ENCODE measurements at regions not wholly inside any gene's neighbourhood (a gene's known extent, or its start where the extent isn't known, plus 50 kb on each side); places are given as distances from the start of the nearest gene placed in this dataset.

DNA sequence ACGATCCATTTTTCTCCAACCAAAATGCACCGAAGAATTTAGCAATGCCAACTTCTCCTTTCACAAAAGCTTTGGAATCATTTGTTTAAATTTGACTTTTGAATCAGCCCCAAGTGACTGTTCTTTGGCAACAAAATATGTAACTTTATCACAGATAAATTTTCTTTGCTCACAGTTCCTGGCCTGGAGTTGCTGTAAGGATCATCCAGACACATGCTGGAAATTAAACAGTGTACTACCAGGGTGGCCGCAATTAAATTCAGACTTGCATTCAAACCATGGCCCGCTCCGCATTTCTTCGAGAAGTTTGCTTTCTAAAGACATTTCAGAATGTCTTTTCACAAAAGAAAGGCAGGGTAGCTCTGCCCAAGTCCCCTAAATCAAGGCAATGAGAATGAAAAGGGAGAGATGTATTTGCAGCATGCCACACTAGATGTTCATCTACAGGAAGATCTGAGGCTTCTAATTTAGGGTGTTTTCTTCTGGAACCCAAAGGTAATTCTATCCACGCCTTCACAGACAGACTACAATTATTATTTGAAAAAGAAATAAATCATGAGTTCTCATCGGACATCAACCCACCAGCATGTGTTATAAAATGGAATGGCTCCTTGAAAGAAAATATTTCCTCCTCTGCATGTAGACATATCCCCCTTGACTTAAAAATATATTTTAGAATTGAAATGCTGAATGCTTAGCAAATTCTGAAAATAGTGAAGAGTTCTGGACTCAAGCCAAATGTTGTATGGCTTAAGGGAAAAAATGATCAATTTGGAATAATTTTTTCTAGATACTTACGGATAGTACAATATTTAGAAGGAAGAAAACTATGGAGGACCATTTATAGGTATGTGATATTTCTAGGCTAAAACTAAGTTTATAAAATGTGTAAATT, 189.7 kb upstream of the BLID start (continued):
- TF ChIP-seq UBTF (IDR thresholded peaks at IDR 0.05; ENCODE audit: borderline replicate concordance in 1 of 2, low read depth in 2 of 2, low read length in 2 of 2) (no peak), PHF8 (IDR thresholded peaks at IDR 0.05; ENCODE audit: borderline replicate concordance, low read length) (no peak), CHD1 (IDR thresholded peaks at IDR 0.05; ENCODE audit: low read length) (no peak)
- TF ChIP-seq, protein P1, sequence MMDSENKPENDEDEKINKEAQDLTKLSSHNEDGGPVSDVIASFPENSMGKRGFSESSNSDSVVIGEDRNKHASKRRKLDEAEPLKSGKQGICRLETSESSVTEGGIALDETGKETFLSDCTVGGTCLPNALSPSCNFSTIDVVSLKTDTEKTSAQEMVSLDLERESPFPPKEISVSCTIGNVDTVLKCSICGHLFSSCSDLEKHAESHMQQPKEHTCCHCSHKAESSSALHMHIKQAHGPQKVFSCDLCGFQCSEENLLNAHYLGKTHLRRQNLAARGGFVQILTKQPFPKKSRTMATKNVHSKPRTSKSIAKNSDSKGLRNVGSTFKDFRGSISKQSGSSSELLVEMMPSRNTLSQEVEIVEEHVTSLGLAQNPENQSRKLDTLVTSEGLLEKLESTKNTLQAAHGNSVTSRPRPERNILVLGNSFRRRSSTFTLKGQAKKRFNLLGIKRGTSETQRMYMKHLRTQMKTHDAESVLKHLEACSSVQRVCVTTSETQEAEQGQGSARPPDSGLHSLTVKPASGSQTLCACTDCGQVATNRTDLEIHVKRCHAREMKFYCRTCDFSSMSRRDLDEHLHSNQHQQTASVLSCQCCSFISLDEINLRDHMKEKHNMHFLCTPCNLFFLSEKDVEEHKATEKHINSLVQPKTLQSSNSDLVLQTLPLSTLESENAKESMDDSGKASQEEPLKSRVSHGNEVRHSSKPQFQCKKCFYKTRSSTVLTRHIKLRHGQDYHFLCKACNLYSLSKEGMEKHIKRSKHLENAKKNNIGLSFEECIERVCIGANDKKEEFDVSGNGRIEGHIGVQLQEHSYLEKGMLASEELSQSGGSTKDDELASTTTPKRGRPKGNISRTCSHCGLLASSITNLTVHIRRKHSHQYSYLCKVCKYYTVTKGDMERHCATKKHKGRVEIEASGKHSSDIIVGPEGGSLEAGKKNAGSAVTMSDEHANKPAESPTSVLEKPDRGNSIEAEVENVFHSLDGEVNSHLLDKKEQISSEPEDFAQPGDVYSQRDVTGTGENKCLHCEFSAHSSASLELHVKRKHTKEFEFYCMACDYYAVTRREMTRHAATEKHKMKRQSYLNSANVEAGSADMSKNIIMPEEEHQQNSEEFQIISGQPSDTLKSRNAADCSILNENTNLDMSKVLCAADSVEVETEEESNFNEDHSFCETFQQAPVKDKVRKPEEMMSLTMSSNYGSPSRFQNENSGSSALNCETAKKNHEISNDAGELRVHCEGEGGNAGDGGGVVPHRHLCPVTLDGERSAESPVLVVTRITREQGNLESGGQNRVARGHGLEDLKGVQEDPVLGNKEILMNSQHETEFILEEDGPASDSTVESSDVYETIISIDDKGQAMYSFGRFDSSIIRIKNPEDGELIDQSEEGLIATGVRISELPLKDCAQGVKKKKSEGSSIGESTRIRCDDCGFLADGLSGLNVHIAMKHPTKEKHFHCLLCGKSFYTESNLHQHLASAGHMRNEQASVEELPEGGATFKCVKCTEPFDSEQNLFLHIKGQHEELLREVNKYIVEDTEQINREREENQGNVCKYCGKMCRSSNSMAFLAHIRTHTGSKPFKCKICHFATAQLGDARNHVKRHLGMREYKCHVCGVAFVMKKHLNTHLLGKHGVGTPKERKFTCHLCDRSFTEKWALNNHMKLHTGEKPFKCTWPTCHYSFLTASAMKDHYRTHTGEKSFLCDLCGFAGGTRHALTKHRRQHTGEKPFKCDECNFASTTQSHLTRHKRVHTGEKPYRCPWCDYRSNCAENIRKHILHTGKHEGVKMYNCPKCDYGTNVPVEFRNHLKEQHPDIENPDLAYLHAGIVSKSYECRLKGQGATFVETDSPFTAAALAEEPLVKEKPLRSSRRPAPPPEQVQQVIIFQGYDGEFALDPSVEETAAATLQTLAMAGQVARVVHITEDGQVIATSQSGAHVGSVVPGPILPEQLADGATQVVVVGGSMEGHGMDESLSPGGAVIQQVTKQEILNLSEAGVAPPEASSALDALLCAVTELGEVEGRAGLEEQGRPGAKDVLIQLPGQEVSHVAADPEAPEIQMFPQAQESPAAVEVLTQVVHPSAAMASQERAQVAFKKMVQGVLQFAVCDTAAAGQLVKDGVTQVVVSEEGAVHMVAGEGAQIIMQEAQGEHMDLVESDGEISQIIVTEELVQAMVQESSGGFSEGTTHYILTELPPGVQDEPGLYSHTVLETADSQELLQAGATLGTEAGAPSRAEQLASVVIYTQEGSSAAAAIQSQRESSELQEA (IDR thresholded peaks at IDR 0.05; ENCODE audit: low read depth), result no peak

All from K562 (cell line).